ENCODE measurements at regions not wholly inside any gene's neighbourhood (a gene's known extent, or its start where the extent isn't known, plus 50 kb on each side); places are given as distances from the start of the nearest gene placed in this dataset.

GRCh38 chr12:18975933-18976332 is 153.6 kb upstream of the PLEKHA5 start:
- H4K91ac ChIP-seq (replicated peaks; ENCODE audit: insufficient read length, low read length): no peak overlapping the region
- no peak overlapping the region for H2BK15ac ChIP-seq (ENCODE audit: low read length)
- H3K14ac ChIP-seq (ENCODE audit: insufficient read length): no peak overlapping the region
- no peak overlapping the region for H2AFZ ChIP-seq (ENCODE audit: low read length)
- DNase-seq (ENCODE audit: low read depth in 1 of 2, low spot score in 2 of 2) (no peak), FAIRE-seq (no peak)
- no peak overlapping the region for H4K5ac ChIP-seq (ENCODE audit: insufficient read length, low read depth, low read length)
- no peak overlapping the region for H3K9ac ChIP-seq (replicated peaks in 1 of 4; ENCODE audit: extremely low read depth in 1 of 4, low read depth in 3 of 4, low read length in 3 of 4)
- H3K4me1 ChIP-seq (replicated peaks in 1 of 4; ENCODE audit: control insufficient read depth in 3 of 4, insufficient read depth in 4 of 4, low read length in 3 of 4): peaks cover 2 to 20% (median 8%) of the 10 kb centered on the region in 4 experiments; a peak in 4 of 7 replicates
- H3K18ac ChIP-seq (ENCODE audit: extremely low read depth, low read length): no peak overlapping the region
- no peaks in the 10 kb centered on the region for H3K27me3 ChIP-seq (replicated peaks in 1 of 4; ENCODE audit: control insufficient read depth in 3 of 4, extremely low read depth in 1 of 4, insufficient read depth in 3 of 4, low read length in 3 of 4)
- no peak overlapping the region for H3K23ac ChIP-seq (ENCODE audit: insufficient read length)
- POLR2A ChIA-PET (ENCODE audit: partially characterized antibody): no interaction called here
- H3K79me2 ChIP-seq (ENCODE audit: control insufficient read depth in 1 of 2, insufficient read depth in 2 of 2, low read length in 2 of 2): no peaks in the 10 kb centered on the region
- no peak overlapping the region for H2BK5ac ChIP-seq (ENCODE audit: low read depth, low read length)
- no peaks in the 10 kb centered on the region for H4K20me1 ChIP-seq (replicated peaks in 1 of 2; ENCODE audit: control insufficient read depth in 1 of 2, insufficient read depth in 2 of 2, low read length in 2 of 2)
- no peak overlapping the region for H2AK5ac ChIP-seq (ENCODE audit: low read depth, low read length)
- peaks cover 0 to 5% (median 2%) of the 10 kb centered on the region in 4 experiments; a peak in 2 of 8 replicates for H3K36me3 ChIP-seq (ENCODE audit: control insufficient read depth in 2 of 4, insufficient read depth in 4 of 4, low read length in 3 of 4)
- H2BK20ac ChIP-seq (ENCODE audit: low read length): peak overlapping the region; percentile 13; the same call in 1 of the 2 replicates
- H3K56ac ChIP-seq (replicated peaks; ENCODE audit: insufficient read length, low read depth, low read length): no peak overlapping the region
- H3K9me3 ChIP-seq (ENCODE audit: insufficient read depth in 2 of 2, low read depth in 1 of 2, low read length in 1 of 2): peaks cover 5 to 11% of the 10 kb centered on the region in 2 experiments; a peak in 2 of 4 replicates
- no peaks in the 10 kb centered on the region for H3K23me2 ChIP-seq (ENCODE audit: low read depth, low read length)
- H4K8ac ChIP-seq (ENCODE audit: extremely low read depth, insufficient read depth, low read length): no peak overlapping the region
- H2BK12ac ChIP-seq (ENCODE audit: low read depth, low read length): no peak overlapping the region
- H3K4ac ChIP-seq (replicated peaks; ENCODE audit: insufficient read length, low read depth, low read length): no peak overlapping the region
- no peak overlapping the region for H2BK120ac ChIP-seq (replicated peaks; ENCODE audit: low read depth, low read length)
- 94% methylated on average over 3 of the region's 3 CpGs; no CpG with 5 or more reads in 1 of the 2 experiments for WGBS, 2 experiments (ENCODE audit: extremely low coverage in 1 of 2, insufficient coverage in 1 of 2, insufficient read length in 1 of 2, insufficient replicate concordance in 2 of 2, low coverage in 1 of 2, low lambda C conversion rate in 2 of 2, missing lambda C conversion rate in 1 of 2)
- CTCF ChIA-PET (ENCODE audit: partially characterized antibody): no interaction called here
- H3K79me1 ChIP-seq (ENCODE audit: low read depth, low read length): no peaks in the 10 kb centered on the region
- H3K4me2 ChIP-seq (ENCODE audit: insufficient read depth in 1 of 2, low read depth in 2 of 2, low read length in 2 of 2): no peak overlapping the region
- H3K4me3 ChIP-seq (ENCODE audit: extremely low read depth in 1 of 4, insufficient read depth in 2 of 4, low read depth in 3 of 4, low read length in 4 of 4): no peak overlapping the region
- no peak overlapping the region for H3K27ac ChIP-seq (ENCODE audit: low read depth, low read length)
- TF ChIP-seq BRCA1 (IDR thresholded peaks at IDR 0.05; ENCODE audit: low read depth, low read length): no peak
- TF ChIP-seq TEAD4 (IDR thresholded peaks at IDR 0.05; ENCODE audit: low read depth, low read length): no peak
- TF ChIP-seq MAFK (IDR thresholded peaks at IDR 0.05; ENCODE audit: low read depth, low read length): no peak
- TF ChIP-seq SP1 (IDR thresholded peaks at IDR 0.05; ENCODE audit: low read depth, low read length): no peak
- TF ChIP-seq JUN (IDR thresholded peaks at IDR 0.05; ENCODE audit: low read depth, low read length): no peak
- TF ChIP-seq EZH2 (IDR thresholded peaks at IDR 0.05; ENCODE audit: low read depth, low read length, severe bottlenecking): no peak
- no peak for TF ChIP-seq BACH1 (IDR thresholded peaks at IDR 0.05; ENCODE audit: low read length)
- no peak for TF ChIP-seq KDM4A (IDR thresholded peaks at IDR 0.05; ENCODE audit: low read depth, low read length, severe bottlenecking)
- TF ChIP-seq POU5F1 (IDR thresholded peaks at IDR 0.05; ENCODE audit: low read depth, low read length): no peak
- TF ChIP-seq RAD21 (IDR thresholded peaks at IDR 0.05 in 1 of 2, conservative IDR thresholded peaks at IDR 0.05 in 1 of 2; ENCODE audit: low read depth in 2 of 2, low read length in 2 of 2): no peak
- no peak for TF ChIP-seq NANOG (IDR thresholded peaks at IDR 0.05; ENCODE audit: insufficient read depth, low read depth, low read length, poor library complexity, severe bottlenecking)
- TF ChIP-seq USF2 (IDR thresholded peaks at IDR 0.05; ENCODE audit: low read length): no peak
- TF ChIP-seq HDAC2 (IDR thresholded peaks at IDR 0.05; ENCODE audit: borderline replicate concordance in 1 of 2, low read depth in 2 of 2, low read length in 2 of 2): no peak
- no peak for TF ChIP-seq JUND (IDR thresholded peaks at IDR 0.05; ENCODE audit: low read length)

All from H1 (cell line).